Activated CD4-positive, alpha-beta T cell treated with anti-CD3 and anti-CD28 coated beads, Interleukin-10, Interleukin-2, amounts not matched to agents 100 ng/mL and 50 ng/mL, durations not matched to agents 16 hours and 8 hours (primary cell): ENCODE measurements at regions not wholly inside any gene's neighbourhood (a gene's known extent, or its start where the extent isn't known, plus 50 kb on each side); places are given as distances from the start of the nearest gene placed in this dataset.
"Not testable (repeated sequence)": the region's sequence is repeated elsewhere in the genome, so short reads cannot be mapped to it uniquely, and the experiment has no call there.

Source experiments
- DNase-seq: peaks from one replicate; pipeline ENCODE4 v3.0.0-alpha.2; 2020

DNA sequence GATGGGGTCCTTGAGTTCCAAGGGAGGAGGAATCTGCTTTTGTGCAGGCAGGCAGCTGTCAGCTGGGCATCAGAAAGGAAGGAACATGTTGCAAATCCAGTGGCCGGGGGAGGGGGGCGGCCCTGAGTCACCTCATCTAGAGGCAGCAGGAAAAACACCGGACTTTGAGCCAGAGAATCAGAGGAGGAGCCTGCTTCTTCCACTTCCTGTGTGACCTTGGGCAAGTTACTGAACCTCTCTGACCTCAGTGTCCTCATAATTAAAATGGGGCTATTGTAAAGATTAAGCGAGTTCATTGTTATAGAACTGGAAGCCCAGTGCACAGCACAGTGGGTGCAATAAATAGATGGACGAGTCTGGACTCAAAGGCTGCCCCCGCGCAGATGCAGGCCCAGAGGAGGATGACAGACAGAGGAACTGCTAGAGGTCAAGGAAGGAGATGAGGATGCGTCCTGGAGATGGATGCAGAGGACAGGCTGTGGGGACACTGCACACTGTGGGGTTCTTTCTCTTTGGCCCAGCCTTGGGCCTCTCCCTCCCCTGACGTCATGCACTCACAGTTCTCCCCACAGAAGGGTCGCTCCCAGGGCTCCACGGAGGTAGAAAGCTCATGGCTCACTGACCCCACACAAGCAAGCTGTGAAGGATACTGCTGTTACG lies 714.3 kb downstream of the MATN1 start:
- no peak for DNase-seq

DNA sequence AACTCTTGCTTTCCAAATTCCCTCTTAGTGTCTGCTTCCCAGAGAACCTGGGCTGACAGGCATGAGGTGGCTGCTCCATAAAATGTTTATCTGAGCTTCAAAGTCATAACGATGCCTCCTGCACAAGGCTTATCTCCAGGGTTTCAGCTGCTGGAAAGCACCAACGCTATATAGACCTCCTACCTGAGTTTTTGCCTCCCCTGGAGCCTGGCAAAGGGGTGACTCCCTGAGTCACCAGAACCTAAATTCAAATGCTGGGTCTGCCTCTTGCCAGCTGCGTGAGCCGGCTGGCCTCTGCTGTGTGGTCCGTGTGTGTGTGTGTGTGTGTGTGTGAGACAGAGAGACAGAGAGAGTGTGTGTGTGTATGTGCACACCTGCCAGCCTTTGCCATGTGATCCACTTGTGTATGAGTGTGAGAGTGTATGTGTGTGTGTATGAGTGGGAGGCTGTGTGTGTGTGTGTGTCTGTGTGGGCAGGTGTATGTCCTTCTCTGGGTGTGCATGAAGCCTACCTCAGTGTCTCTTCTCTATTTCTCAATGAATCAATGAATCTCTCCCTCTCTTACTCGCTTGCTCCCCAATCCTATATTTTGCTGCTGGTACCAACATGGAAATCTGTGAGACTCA lies 714.9 kb downstream of the MATN1 start:
- DNase-seq, result no peak

DNA sequence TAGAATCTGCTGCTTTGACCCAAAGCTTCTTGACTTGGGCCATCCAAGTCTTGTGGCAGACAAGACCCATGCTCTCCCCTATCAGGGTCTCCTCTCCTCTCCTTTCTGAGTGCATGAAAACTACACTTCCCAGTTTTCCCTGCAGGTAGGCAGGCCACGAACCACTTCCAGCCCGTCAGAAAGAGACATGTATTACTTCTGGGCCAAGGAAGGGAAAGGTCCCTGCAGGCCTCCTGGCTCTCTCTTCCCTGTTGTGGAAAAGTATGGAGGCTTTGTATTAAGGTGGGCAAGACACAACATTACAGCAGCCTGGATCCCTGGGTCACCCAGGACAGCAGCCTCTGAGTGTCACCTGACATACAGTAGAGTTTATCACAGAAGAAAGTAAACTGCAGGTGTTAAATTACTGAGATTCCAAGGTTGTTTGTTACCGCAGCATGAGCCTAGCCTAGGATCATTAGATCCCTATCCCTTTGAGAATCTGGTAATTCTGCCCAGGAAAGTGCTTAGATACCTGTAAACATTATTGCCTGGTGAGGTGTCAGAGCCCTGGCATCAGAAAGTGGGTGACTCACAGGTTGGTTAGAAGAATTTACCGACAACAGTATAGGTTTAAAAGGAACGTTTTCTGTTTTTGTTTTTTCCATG lies 717.3 kb downstream of the MATN1 start:
- no peak for DNase-seq

DNA sequence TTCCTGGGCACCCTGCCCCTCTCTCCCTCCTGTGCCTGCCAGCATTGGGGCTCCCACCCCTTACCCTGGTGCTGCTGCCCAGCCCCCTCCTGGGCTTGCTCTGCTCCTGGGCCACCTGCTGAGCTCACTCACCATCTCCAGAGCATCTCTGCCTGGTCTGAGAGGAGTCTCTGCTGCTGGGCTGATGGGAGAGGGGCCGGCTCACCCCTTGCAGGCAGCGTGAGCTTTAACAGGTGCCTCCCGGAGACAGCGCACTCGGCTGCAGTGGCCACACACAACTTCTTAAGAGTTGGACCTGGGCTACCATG lies 721.7 kb downstream of the MATN1 start:
- no peak for DNase-seq

DNA sequence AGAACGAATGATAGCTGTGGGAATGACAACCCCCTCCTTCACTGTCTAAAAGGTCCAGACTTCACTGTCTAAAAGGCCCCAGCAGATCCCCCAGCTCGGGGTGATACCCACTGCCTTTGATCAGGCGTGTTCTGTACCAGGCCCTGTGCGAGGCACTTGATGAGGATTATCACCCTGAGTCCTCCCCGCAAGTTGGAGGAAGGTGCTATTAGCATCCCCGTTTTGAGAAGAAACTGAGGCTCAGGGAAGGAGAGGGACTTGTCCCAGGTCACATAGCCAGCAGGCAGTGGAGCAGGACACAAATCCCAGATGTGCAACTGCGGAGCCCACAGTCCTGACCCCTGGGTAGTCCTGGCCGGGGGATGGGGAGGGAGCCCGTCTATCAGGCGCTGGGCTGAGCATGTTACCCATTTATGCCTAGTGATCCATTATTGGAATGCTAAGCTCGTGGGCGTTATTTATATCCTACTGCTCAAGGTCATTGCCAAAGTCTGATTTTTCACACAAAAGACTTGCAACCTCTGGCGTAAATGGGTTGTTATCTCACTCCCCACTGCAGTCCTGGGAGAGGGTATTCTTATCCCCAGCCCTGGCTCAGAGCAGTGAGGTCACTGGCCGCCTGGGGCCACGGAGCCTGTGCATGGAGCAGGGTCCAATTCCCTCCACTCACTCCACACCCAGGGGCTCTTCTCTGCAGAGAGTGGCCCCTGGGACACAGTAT lies 722.2 kb downstream of the MATN1 start:
- no peak for DNase-seq

- DNase-seq, result no peak
Measured at GRCh38 chr1:30000266-30000665, 723.1 kb downstream of the MATN1 start.

GRCh38 chr1:29999595-29999994 lies 723.8 kb downstream of the MATN1 start:
- no peak for DNase-seq

- no peak for DNase-seq
Measured at GRCh38 chr1:29998686-29999085, 724.7 kb downstream of the MATN1 start.

GRCh38 chr1:29997818-29998217 lies 725.6 kb downstream of the MATN1 start:
- not testable (repeated sequence) for DNase-seq

DNA sequence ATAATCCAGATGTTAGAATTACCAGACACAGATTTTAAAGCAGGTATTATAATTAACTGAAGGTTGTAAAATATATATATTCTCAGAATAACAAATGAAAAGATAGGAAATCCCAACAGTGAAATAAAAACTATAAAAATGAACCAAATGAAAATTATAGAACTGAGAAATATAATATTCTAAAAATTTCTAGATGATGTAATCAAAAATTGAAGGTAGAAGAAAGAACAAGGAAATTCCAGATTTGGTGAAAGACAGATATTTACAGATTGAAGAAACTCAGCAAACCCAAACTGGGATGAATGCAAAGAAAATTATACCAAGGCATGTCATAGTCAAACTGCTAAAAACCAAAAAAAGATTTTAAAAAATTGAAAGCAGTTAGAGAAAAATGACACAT lies 729.4 kb downstream of the MATN1 start:
- DNase-seq, result no peak

DNA sequence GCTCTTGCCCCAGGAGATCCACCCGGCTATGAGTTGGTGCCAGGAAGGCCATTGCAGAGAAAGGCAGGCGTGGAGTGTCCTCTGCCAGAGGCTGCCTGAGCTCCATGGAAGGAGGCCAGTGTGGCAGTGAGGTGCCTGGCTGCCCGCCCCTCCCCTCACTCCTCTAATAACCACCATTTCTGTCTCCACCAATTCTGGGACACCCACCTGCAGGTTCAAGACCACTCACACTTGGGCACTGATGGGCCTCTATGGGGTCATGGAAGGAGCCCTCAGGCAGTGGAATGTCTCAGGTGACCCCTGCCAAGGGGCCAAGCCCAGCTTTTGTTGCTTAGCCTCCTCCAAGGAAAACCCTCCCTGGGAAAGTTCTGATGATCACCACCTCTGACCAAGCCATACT lies 731.6 kb downstream of the MATN1 start:
- no peak for DNase-seq

DNA sequence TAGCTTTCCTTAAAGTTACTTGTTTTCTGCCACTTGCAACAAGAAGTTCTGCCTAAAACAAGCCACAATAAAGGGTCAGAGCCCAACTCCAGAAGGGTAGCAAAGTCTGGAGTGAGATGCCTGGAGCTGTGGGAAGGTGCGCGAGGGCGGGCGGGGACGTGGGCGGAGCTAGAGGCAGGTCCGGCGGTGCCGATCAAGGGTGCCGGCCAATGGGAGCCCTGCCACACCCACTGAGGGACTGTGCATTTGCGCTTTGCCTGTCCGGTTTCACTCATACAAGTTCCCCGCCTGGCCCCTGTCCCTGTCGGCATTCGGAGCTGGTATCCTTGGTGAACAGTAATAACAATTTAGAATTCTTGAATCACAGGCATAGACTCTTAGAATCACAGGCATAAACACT lies 732.4 kb downstream of the MATN1 start:
- no peak for DNase-seq

DNA sequence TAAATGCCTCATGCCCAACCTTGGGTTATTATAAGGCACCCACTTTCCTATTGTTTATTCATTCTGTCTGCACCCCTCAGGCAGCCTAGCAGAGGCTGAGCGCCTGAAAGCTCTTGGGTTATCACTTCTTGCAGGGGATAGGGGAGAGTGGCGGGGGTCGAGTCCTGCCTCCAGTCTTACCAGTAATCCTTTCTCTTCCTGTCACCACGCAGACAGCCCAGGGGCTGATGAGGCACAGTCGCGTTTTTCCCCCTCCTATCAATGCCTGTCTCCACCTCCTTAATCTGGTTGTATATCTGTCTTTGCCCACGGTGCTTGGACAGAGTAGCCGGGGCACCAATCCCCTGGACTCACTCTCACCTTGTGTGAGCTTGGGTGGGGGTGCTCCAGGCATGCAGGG lies 733.1 kb downstream of the MATN1 start:
- no peak for DNase-seq

GRCh38 chr1:29986986-29987385 lies 736.4 kb downstream of the MATN1 start:
- DNase-seq, result no peak

- no peak for DNase-seq
Measured at GRCh38 chr1:29985606-29985945, 737.8 kb downstream of the MATN1 start.

DNA sequence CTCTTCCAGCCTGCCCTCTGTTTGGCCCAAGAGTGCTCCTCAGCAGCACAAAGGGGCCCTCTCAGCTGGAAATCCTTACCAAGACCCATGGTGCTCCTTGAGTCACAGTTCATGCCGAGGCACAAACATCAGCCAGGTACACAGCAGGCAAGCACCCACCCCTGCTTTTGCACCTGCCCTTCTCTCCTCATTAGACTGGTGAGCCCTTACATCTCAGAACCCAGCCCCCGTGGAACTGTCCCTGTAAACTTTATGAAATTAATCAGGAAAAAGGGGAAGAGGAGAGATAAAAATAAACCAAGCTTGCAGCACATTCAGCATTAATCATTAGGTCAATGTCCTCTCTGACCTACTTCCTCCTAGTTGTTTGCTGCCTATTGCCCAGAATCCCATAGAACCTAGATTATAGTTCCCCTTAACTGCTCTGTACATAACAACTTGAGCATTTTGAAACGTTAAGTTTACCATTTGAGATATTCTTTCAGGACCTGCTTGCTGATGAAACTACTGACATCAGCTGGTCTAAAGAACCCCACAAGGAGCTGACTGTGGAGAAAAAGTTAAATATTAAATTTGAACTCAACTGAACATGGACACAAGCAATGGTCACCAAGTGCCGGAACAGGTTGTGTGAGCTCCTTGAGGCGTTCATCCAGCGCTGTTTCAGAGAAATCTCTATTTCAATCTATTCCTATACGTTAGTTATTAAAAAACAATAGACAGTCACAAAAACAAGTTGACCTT lies 738.4 kb downstream of the MATN1 start:
- DNase-seq, result no peak

GRCh38 chr1:29984166-29984861 lies 739.1 kb downstream of the MATN1 start:
- no peak for DNase-seq

DNA sequence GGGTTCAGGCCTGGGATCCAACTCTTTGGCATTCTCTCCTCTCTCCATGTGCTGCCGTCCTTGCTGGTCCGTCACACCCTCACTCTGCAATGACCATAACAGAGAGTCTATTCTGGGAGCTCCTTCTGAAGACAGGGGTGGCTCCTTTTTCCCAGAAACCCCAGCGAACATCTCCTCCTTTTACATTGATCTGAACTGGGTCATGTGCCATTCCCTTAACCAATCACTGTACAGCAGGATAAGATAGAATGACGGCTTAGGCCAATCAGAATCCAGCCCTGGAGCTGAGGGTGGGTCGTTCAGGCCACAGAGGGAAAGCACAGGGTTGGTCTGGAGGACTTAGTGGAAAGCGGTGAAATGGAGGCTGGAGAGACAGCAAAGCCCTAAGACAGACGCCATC lies 740.1 kb downstream of the MATN1 start:
- DNase-seq, result no peak

- DNase-seq, result no peak
Measured at GRCh38 chr1:29981586-29982239, 741.7 kb downstream of the MATN1 start.

DNA sequence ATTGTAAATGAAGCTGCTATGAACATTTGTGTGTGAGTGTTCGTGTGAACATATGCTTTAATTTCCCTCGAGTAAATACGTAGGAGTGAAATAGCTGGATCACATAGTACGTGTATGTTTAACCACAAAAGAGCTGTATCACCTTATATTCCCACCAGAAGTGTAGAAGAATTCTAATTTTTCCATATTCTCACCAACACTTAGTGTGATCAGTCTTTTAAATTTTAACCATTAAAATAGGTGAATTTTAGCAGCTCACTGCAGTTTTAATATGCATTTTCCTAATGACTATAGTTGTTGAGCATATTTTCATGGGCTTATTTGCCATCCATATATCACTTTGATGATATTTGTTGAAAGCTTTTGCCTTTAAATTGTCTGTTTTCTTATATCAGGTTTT lies 741.2 kb downstream of the PTPRU start:
- DNase-seq, result no peak

GRCh38 chr1:29975036-29975694 lies 738.8 kb downstream of the PTPRU start:
- DNase-seq, result peak; percentile 5

DNA sequence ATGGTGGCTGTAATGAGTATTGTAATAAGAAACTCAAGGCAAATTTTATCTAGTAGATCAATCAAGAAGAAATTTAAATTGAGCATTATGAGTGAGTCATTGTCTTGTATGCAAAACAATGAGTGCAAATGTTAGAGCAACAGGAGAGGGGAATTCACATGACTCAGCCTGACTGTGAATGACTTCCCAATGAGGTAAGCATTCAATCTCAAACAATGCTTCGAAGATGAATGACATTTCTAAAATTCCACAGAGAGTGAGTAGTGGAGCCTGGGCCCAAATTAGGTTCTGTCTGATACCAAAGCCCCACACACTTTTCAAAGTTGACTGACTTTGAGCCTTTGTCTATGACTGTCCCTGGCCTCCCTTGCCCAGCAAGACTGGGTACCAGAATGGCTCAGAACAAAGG lies 738.0 kb downstream of the PTPRU start:
- DNase-seq, result peak; percentile 14
